NT2/D1 (cell line): ENCODE measurements at regions not wholly inside any gene's neighbourhood (a gene's known extent, or its start where the extent isn't known, plus 50 kb on each side); places are given as distances from the start of the nearest gene placed in this dataset.

Source experiments
- SUZ12 ChIP-seq: IDR thresholded peaks from 2 replicates; pipeline ENCODE4 v1.6.1; 2011; ENCODE audit not compliant: insufficient read length, insufficient read depth; ENCODE audit errors: extremely low read depth
- YY1 ChIP-seq: IDR thresholded peaks from 2 replicates; pipeline ENCODE4 v1.6.1; 2011; ENCODE audit not compliant: insufficient read length, insufficient read depth
- ZNF274 ChIP-seq: IDR thresholded peaks from 2 replicates; pipeline ENCODE4 v1.6.1; 2011; ENCODE audit warnings: mild to moderate bottlenecking, low read depth, low read length

- no peak for TF ChIP-seq ZNF274
- no peak for TF ChIP-seq SUZ12
- no peak for TF ChIP-seq YY1
Measured at GRCh38 chr20:16208443-16208842, 364.8 kb downstream of the KIF16B start.
